BLaER1 (cell line): ENCODE measurements at regions not wholly inside any gene's neighbourhood (a gene's known extent, or its start where the extent isn't known, plus 50 kb on each side); places are given as distances from the start of the nearest gene placed in this dataset.

ENCODE experiments used
- H3K27ac ChIP-seq: shearing (Covaris generic); formaldehyde crosslinking; 2 replicates; pipeline ENCODE4 v1.8.1; 2022
- H3K27me3 ChIP-seq: shearing (Covaris generic); formaldehyde crosslinking; 2 replicates; pipeline ENCODE4 v1.8.1; 2022
- H3K36me3 ChIP-seq: shearing (Covaris generic); formaldehyde crosslinking; 2 replicates; pipeline ENCODE4 v1.8.1; 2022
- H3K4me1 ChIP-seq: shearing (Covaris generic); formaldehyde crosslinking; 2 replicates; pipeline ENCODE4 v1.8.1; 2022
- H3K4me2 ChIP-seq: shearing (Covaris generic); formaldehyde crosslinking; 2 replicates; pipeline ENCODE4 v1.8.1; 2022
- H3K4me3 ChIP-seq: shearing (Covaris generic); formaldehyde crosslinking; 2 replicates; pipeline ENCODE4 v1.8.1; 2022
- H3K9ac ChIP-seq: shearing (Covaris generic); formaldehyde crosslinking; 2 replicates; pipeline ENCODE4 v1.8.1; 2022
- H3K9me3 ChIP-seq: shearing (Covaris generic); formaldehyde crosslinking; 2 replicates; pipeline ENCODE4 v1.8.1; 2022
- H4K20me1 ChIP-seq: shearing (Covaris generic); formaldehyde crosslinking; 2 replicates; pipeline ENCODE4 v1.8.1; 2022
- Cebpa-rat ChIP-seq: shearing (Covaris generic); IDR thresholded peaks from 2 replicates; pipeline ENCODE4 v1.8.1; 2022

GRCh38 chr17:72579990-72580320 is 459.1 kb downstream of the SOX9 start:
- Histone ChIP-seq H3K27ac (no peak overlapping the region), H3K4me2 (no peak overlapping the region)

GRCh38 chr17:72580321-72581127 is 459.7 kb downstream of the SOX9 start:
- H3K27ac ChIP-seq: no peak overlapping the region
- no peak overlapping the region for H3K4me2 ChIP-seq
- no peaks in the 10 kb centered on the region for H3K36me3 ChIP-seq
- H4K20me1 ChIP-seq: no peaks in the 10 kb centered on the region
- H3K27me3 ChIP-seq: no peaks in the 10 kb centered on the region
- no peak overlapping the region for H3K9ac ChIP-seq
- no peak for TF ChIP-seq Cebpa-rat
- H3K4me1 ChIP-seq: no peaks in the 10 kb centered on the region
- H3K9me3 ChIP-seq: peaks cover 30% of the 10 kb centered on the region
- no peak overlapping the region for H3K4me3 ChIP-seq

More at GRCh38 chr17:72579990-72580320, 459.1 kb downstream of the SOX9 start:
- Histone ChIP-seq H3K36me3 (no peaks in the 10 kb centered on the region), H3K9ac (no peak overlapping the region), H3K4me1 (no peaks in the 10 kb centered on the region), H3K9me3 (peaks cover 30% of the 10 kb centered on the region), H3K4me3 (no peak overlapping the region), H3K27me3 (no peaks in the 10 kb centered on the region), H4K20me1 (no peaks in the 10 kb centered on the region)
- no peak for TF ChIP-seq Cebpa-rat

- peaks cover 14% of the 10 kb centered on the region; the same call in 1 of the 2 replicates for H4K20me1 ChIP-seq
- H3K9me3 ChIP-seq: peaks cover 27% of the 10 kb centered on the region
- no peak for TF ChIP-seq Cebpa-rat
- peaks cover 35% of the 10 kb centered on the region for H3K27me3 ChIP-seq
- H3K4me2 ChIP-seq: peak overlapping the region; percentile 41; the same call in 1 of the 2 replicates
- no peaks in the 10 kb centered on the region for H3K36me3 ChIP-seq
- peaks cover 19% of the 10 kb centered on the region for H3K4me1 ChIP-seq
- no peak overlapping the region for H3K9ac ChIP-seq
- H3K27ac ChIP-seq: no peak overlapping the region
- H3K4me3 ChIP-seq: no peak overlapping the region
These were observed 466.3 kb downstream of the SOX9 start for GRCh38 chr17:72587156-72587555.

GRCh38 chr17:72587773-72588511 is 467.1 kb downstream of the SOX9 start:
- H3K27ac ChIP-seq: no peak overlapping the region
- H3K4me2 ChIP-seq: peak overlapping the region; percentile 41
- peaks cover 43% of the 10 kb centered on the region for H3K27me3 ChIP-seq
- TF ChIP-seq Cebpa-rat: no peak
- peaks cover 22% of the 10 kb centered on the region for H3K9me3 ChIP-seq
- no peak overlapping the region for H3K9ac ChIP-seq
- peaks cover 16% of the 10 kb centered on the region; the same call in 1 of the 2 replicates for H4K20me1 ChIP-seq
- H3K36me3 ChIP-seq: no peaks in the 10 kb centered on the region
- H3K4me1 ChIP-seq: peaks cover 21% of the 10 kb centered on the region
- no peak overlapping the region for H3K4me3 ChIP-seq

GRCh38 chr17:72588561-72588960 is 467.7 kb downstream of the SOX9 start:
- H3K4me2 ChIP-seq: no peak overlapping the region
- H3K4me3 ChIP-seq: no peak overlapping the region
- H4K20me1 ChIP-seq: peaks cover 16% of the 10 kb centered on the region; the same call in 1 of the 2 replicates
- no peak overlapping the region for H3K27ac ChIP-seq
- H3K36me3 ChIP-seq: no peaks in the 10 kb centered on the region
- H3K27me3 ChIP-seq: peaks cover 49% of the 10 kb centered on the region
- peaks cover 21% of the 10 kb centered on the region for H3K4me1 ChIP-seq
- peaks cover 15% of the 10 kb centered on the region for H3K9me3 ChIP-seq
- TF ChIP-seq Cebpa-rat: no peak
- H3K9ac ChIP-seq: no peak overlapping the region

- H3K36me3 ChIP-seq: no peaks in the 10 kb centered on the region
- no peak overlapping the region for H3K27ac ChIP-seq
- H4K20me1 ChIP-seq: peaks cover 16% of the 10 kb centered on the region; the same call in 1 of the 2 replicates
- peaks cover 21% of the 10 kb centered on the region for H3K4me1 ChIP-seq
- no peak overlapping the region for H3K4me3 ChIP-seq
- no peak overlapping the region for H3K9ac ChIP-seq
- H3K4me2 ChIP-seq: no peak overlapping the region
- H3K9me3 ChIP-seq: peaks cover 11% of the 10 kb centered on the region
- TF ChIP-seq Cebpa-rat: no peak
- peaks cover 53% of the 10 kb centered on the region for H3K27me3 ChIP-seq
These were observed 468.1 kb downstream of the SOX9 start for GRCh38 chr17:72588961-72589360.

GRCh38 chr17:72590382-72590781 is 469.6 kb downstream of the SOX9 start:
- Histone ChIP-seq H3K27me3 (peaks cover 57% of the 10 kb centered on the region), H3K9ac (no peak overlapping the region), H3K4me1 (peaks cover 21% of the 10 kb centered on the region), H3K9me3 (peaks cover 3% of the 10 kb centered on the region; the same call in 1 of the 2 replicates), H3K4me3 (no peak overlapping the region), H3K27ac (no peak overlapping the region), H3K4me2 (no peak overlapping the region), H3K36me3 (no peaks in the 10 kb centered on the region), H4K20me1 (peaks cover 16% of the 10 kb centered on the region; the same call in 1 of the 2 replicates)
- TF ChIP-seq Cebpa-rat: no peak

GRCh38 chr17:72590882-72591281 is 470.1 kb downstream of the SOX9 start:
- Histone ChIP-seq H3K4me2 (no peak overlapping the region), H3K27ac (no peak overlapping the region), H3K4me3 (no peak overlapping the region), H3K36me3 (no peaks in the 10 kb centered on the region), H3K9me3 (peaks cover 3% of the 10 kb centered on the region; the same call in 1 of the 2 replicates), H3K4me1 (peaks cover 21% of the 10 kb centered on the region), H3K27me3 (peaks cover 57% of the 10 kb centered on the region), H4K20me1 (peaks cover 16% of the 10 kb centered on the region; the same call in 1 of the 2 replicates), H3K9ac (no peak overlapping the region)
- no peak for TF ChIP-seq Cebpa-rat

GRCh38 chr17:72591289-72592241 is 470.7 kb downstream of the SOX9 start:
- Histone ChIP-seq H3K36me3 (no peaks in the 10 kb centered on the region), H4K20me1 (peaks cover 16% of the 10 kb centered on the region; the same call in 1 of the 2 replicates), H3K27ac (no peak overlapping the region), H3K9ac (no peak overlapping the region), H3K9me3 (peaks cover 3% of the 10 kb centered on the region; the same call in 1 of the 2 replicates), H3K4me3 (peak overlapping the region; percentile 67), H3K27me3 (peaks cover 57% of the 10 kb centered on the region), H3K4me2 (peak overlapping the region; percentile 88), H3K4me1 (peaks cover 21% of the 10 kb centered on the region)
- no peak for TF ChIP-seq Cebpa-rat
